CD14-positive monocyte (primary cell): ENCODE measurements at regions not wholly inside any gene's neighbourhood (a gene's known extent, or its start where the extent isn't known, plus 50 kb on each side); places are given as distances from the start of the nearest gene placed in this dataset.

Experiments used
- DNase-seq, 3 donors: peaks; one replicate each; pipeline ENCODE4 v3.0.0-alpha.2; 2011 to 2022
- H2AFZ ChIP-seq: 2 replicates; pipeline ENCODE4 v1.6.0; 2012; ENCODE audit warnings: mild to moderate bottlenecking, low read depth, low read length, inconsistent platforms; ENCODE audit not compliant: insufficient read depth, poor library complexity, severe bottlenecking
- H3K27ac ChIP-seq, 2 donors: 1 replicate in 1 of 2; 2 replicates in 1 of 2; pipeline ENCODE4 v1.5.1; 2012 to 2013; ENCODE audit warnings: low read length in 2 of 2, control low read depth in 1 of 2, inconsistent platforms in 1 of 2, low read depth in 1 of 2, mild to moderate bottlenecking in 1 of 2
- H3K27me3 ChIP-seq, 2 donors: one replicate each; pipeline versions ENCODE4 v1.6.0 to v1.6.1; 2011 to 2013; ENCODE audit warnings: low read length in 2 of 2; ENCODE audit not compliant: control insufficient read depth in 2 of 2, insufficient read depth in 2 of 2
- H3K36me3 ChIP-seq, 2 donors: replicated peaks in 1 of 2; 1 replicate in 1 of 2; 2 replicates in 1 of 2; pipeline versions ENCODE4 v1.5.1 to v1.6.1; 2012 to 2013; ENCODE audit warnings: low read length in 2 of 2, control low read depth in 1 of 2, inconsistent platforms in 1 of 2, mild to moderate bottlenecking in 1 of 2; ENCODE audit not compliant: insufficient read depth in 2 of 2, control insufficient read depth in 1 of 2
- H3K4me1 ChIP-seq, 2 donors: 1 replicate in 1 of 2; 2 replicates in 1 of 2; pipeline versions ENCODE4 v1.5.1 to v1.6.1; 2012 to 2013; ENCODE audit warnings: low read length in 2 of 2, control low read depth in 1 of 2, inconsistent platforms in 1 of 2, mild to moderate bottlenecking in 1 of 2, moderate library complexity in 1 of 2; ENCODE audit not compliant: insufficient read depth in 2 of 2, control insufficient read depth in 1 of 2
- H3K4me2 ChIP-seq: replicated peaks from 2 replicates; pipeline ENCODE3; 2012; ENCODE audit warnings: low read length, moderate library complexity, mild to moderate bottlenecking; ENCODE audit not compliant: poor library complexity, severe bottlenecking; ENCODE audit errors: extremely low read depth
- H3K4me3 ChIP-seq, 3 experiments: fragments of 200-600 bp in 1 of 3; sonication (generic) in 1 of 3; replicated peaks in 1 of 3; 1 replicate in 2 of 3; 2 replicates in 1 of 3; pipeline ENCODE4 v1.5.1; 2011 to 2013; ENCODE audit warnings: low read length in 3 of 3, mild to moderate bottlenecking in 3 of 3, control low read depth in 2 of 3, low read depth in 2 of 3, inconsistent platforms in 1 of 3, moderate library complexity in 1 of 3
- H3K79me2 ChIP-seq: 2 replicates; pipeline ENCODE4 v1.6.0; 2012; ENCODE audit warnings: mild to moderate bottlenecking, control low read depth, inconsistent platforms, low read length, moderate library complexity; ENCODE audit not compliant: insufficient read depth
- H3K9ac ChIP-seq: 2 replicates; pipeline ENCODE4 v1.6.0; 2017; ENCODE audit warnings: low read length, mild to moderate bottlenecking; ENCODE audit not compliant: insufficient read depth, poor library complexity, severe bottlenecking
- H3K9me3 ChIP-seq, 2 donors: replicated peaks in 1 of 2; 1 replicate in 1 of 2; 2 replicates in 1 of 2; pipeline versions ENCODE4 v1.5.1 to v1.6.1; 2012 to 2013; ENCODE audit warnings: low read length in 2 of 2, control low read depth in 1 of 2; ENCODE audit not compliant: control insufficient read depth in 1 of 2, insufficient read depth in 1 of 2
- H4K20me1 ChIP-seq: 2 replicates; pipeline ENCODE4 v1.6.0; 2012; ENCODE audit warnings: mild to moderate bottlenecking, low read length, control low read depth, moderate library complexity; ENCODE audit not compliant: insufficient read depth
- H3K27ac Mint-ChIP-seq, 7 donors: one replicate each; pipeline ENCODE4 v1.8.0; 2020; ENCODE audit warnings: mild to moderate bottlenecking in 7 of 7, mixed read lengths in 7 of 7, moderate library complexity in 6 of 7, inconsistent platforms in 2 of 7
- H3K27me3 Mint-ChIP-seq, 3 donors: one replicate each; pipeline ENCODE4 v1.8.0; 2021 to 2022; ENCODE audit warnings: low read depth in 3 of 3, mild to moderate bottlenecking in 3 of 3, mixed read lengths in 3 of 3, moderate library complexity in 3 of 3, inconsistent platforms in 1 of 3
- H3K36me3 Mint-ChIP-seq, 2 donors: one replicate each; pipeline ENCODE4 v1.8.0; 2020; ENCODE audit warnings: mixed read lengths in 2 of 2, inconsistent platforms in 1 of 2, mild to moderate bottlenecking in 1 of 2
- H3K4me1 Mint-ChIP-seq: one replicate; pipeline ENCODE4 v1.8.0; 2020; ENCODE audit warnings: mild to moderate bottlenecking, mixed read lengths
- H3K4me3 Mint-ChIP-seq, 2 donors: one replicate each; pipeline ENCODE4 v1.8.0; 2020; ENCODE audit warnings: mild to moderate bottlenecking in 2 of 2, mixed read lengths in 2 of 2, moderate library complexity in 1 of 2
- H3K9me3 Mint-ChIP-seq, 7 donors: one replicate each; pipeline ENCODE4 v1.8.0; 2020 to 2022; ENCODE audit warnings: mixed read lengths in 7 of 7, mild to moderate bottlenecking in 6 of 7, moderate library complexity in 6 of 7, inconsistent platforms in 2 of 7
- WGBS: methylation state at CpG from one replicate; pipeline ENCODE4 v1.1.5; 2013; ENCODE audit warnings: missing lambda C conversion rate; ENCODE audit not compliant: insufficient coverage; 5-methylcytosine and 5-hydroxymethylcytosine counted together
- intact Hi-C, 2 donors: fragments of 100-400 bp; cut with micrococcal nuclease; formaldehyde crosslinking; loops; one replicate each; pipeline versions ENCODE4 v1.15.0 to v1.15.1; 2023
- TF ChIP-seq, protein P1 (sequence below): fragments of 200-600 bp; IDR thresholded peaks from one replicate; pipeline ENCODE4 v1.8.0; 2022; ENCODE audit warnings: antibody characterized with exemption, mild to moderate bottlenecking

- no CpG with 5 or more reads among the region's 4 CpGs for WGBS
- H4K20me1 ChIP-seq: no peaks in the 10 kb centered on the region
- H3K27me3 ChIP-seq: no peaks in the 10 kb centered on the region
- Mint-ChIP-seq H3K36me3 (no peaks in the 10 kb centered on the region), H3K9me3 (peaks cover 0 to 3% (median 1%) of the 10 kb centered on the region in 7 donors), H3K4me3 (no peak overlapping the region), H3K27me3 (peaks cover 0 to 3% (median 2%) of the 10 kb centered on the region in 3 donors), H3K27ac (no peak overlapping the region), H3K4me1 (no peaks in the 10 kb centered on the region)
- no peak for DNase-seq
- H3K36me3 ChIP-seq: no peaks in the 10 kb centered on the region
- no peak overlapping the region for H3K27ac ChIP-seq
- H3K4me1 ChIP-seq: no peaks in the 10 kb centered on the region
- no peak overlapping the region for H2AFZ ChIP-seq
- H3K79me2 ChIP-seq: no peaks in the 10 kb centered on the region
- H3K4me3 ChIP-seq: no peak overlapping the region
- H3K4me2 ChIP-seq: no peak overlapping the region
- H3K9ac ChIP-seq: no peak overlapping the region
- TF ChIP-seq, protein P1, sequence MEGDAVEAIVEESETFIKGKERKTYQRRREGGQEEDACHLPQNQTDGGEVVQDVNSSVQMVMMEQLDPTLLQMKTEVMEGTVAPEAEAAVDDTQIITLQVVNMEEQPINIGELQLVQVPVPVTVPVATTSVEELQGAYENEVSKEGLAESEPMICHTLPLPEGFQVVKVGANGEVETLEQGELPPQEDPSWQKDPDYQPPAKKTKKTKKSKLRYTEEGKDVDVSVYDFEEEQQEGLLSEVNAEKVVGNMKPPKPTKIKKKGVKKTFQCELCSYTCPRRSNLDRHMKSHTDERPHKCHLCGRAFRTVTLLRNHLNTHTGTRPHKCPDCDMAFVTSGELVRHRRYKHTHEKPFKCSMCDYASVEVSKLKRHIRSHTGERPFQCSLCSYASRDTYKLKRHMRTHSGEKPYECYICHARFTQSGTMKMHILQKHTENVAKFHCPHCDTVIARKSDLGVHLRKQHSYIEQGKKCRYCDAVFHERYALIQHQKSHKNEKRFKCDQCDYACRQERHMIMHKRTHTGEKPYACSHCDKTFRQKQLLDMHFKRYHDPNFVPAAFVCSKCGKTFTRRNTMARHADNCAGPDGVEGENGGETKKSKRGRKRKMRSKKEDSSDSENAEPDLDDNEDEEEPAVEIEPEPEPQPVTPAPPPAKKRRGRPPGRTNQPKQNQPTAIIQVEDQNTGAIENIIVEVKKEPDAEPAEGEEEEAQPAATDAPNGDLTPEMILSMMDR: no peak
- intact Hi-C loops: no loop called here
- H3K9me3 ChIP-seq: peaks cover 0 to 2% of the 10 kb centered on the region in 2 donors
Observed at GRCh38 chr1:227388214-227389168, 70.2 kb upstream of the CDC42BPA start.

DNA sequence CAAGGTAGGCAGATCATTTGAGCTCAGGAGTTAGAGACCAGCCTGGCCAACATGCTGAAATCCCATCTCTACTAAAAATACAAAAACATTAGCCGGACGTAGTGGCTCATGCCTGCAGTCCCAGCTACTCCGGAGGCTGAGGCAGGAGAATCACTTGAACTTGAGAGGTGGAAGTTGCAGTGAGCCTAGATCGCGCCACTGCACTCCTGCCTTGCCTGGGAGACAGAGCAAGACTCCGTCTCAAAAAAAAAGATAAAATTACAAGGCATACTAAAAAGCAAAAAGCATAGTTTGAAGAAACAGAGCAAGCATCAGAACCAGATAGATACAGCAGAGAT lies 61.2 kb upstream of the CDC42BPA start:
- WGBS: no CpG with 5 or more reads among the region's 6 CpGs

More for the DNA sequence above, 61.2 kb upstream of the CDC42BPA start:
- Histone ChIP-seq H3K9ac (no peak overlapping the region), H3K4me1 (no peaks in the 10 kb centered on the region), H3K36me3 (no peaks in the 10 kb centered on the region), H3K79me2 (no peaks in the 10 kb centered on the region), H3K4me2 (no peak overlapping the region), H3K27me3 (no peaks in the 10 kb centered on the region), H3K9me3 (peaks cover 0 to 9% of the 10 kb centered on the region in 2 donors), H4K20me1 (no peaks in the 10 kb centered on the region), H2AFZ (no peak overlapping the region), H3K4me3 (no peak overlapping the region), H3K27ac (no peak overlapping the region)
- no peak overlapping the region for H3K4me3 Mint-ChIP-seq
- peaks cover 2 to 17% (median 13%) of the 10 kb centered on the region in 7 donors for H3K9me3 Mint-ChIP-seq
- TF ChIP-seq, protein P1: no peak
- intact Hi-C loops: no loop called here
- H3K27ac Mint-ChIP-seq: peak overlapping the region in 1 of 7 donors; percentile 60
- H3K27me3 Mint-ChIP-seq: peaks cover 4 to 9% (median 5%) of the 10 kb centered on the region in 3 donors
- no peaks in the 10 kb centered on the region for H3K36me3 Mint-ChIP-seq
- H3K4me1 Mint-ChIP-seq: no peaks in the 10 kb centered on the region
- no peak for DNase-seq
